HG03378 (cell line): ENCODE measurements at regions not wholly inside any gene's neighbourhood (a gene's known extent, or its start where the extent isn't known, plus 50 kb on each side); places are given as distances from the start of the nearest gene placed in this dataset.

Experiments
- ATAC-seq: cut with Tn5 transposase; IDR thresholded peaks from one replicate; pipeline ENCODE4 v1.9.1; 2021; ENCODE audit warnings: mild to moderate bottlenecking, moderate library complexity; ENCODE audit not compliant: unreplicated experiment

GRCh38 chr6:14674458-14674857 is 556.9 kb downstream of the CD83 start:
- ATAC-seq: no peak

- no peak for ATAC-seq
Measured at GRCh38 chr6:14674867-14675648, 557.5 kb downstream of the CD83 start.

GRCh38 chr6:14676064-14676463 is 558.5 kb downstream of the CD83 start:
- no peak for ATAC-seq

- ATAC-seq: no peak
Measured at GRCh38 chr6:14676977-14677781, 559.6 kb downstream of the CD83 start.

- ATAC-seq: no peak
Measured at GRCh38 chr6:14681699-14682487, 564.0 kb upstream of the JARID2 start.

- ATAC-seq: no peak
Measured at GRCh38 chr6:14682812-14683211, 563.1 kb upstream of the JARID2 start.

GRCh38 chr6:14689639-14690038 is 556.2 kb upstream of the JARID2 start:
- no peak for ATAC-seq

GRCh38 chr6:14690120-14691056 is 555.5 kb upstream of the JARID2 start:
- ATAC-seq: no peak

- no peak for ATAC-seq
Measured at GRCh38 chr6:14692208-14692607, 553.7 kb upstream of the JARID2 start.

GRCh38 chr6:14693301-14694192 is 552.3 kb upstream of the JARID2 start:
- ATAC-seq: no peak

- ATAC-seq: no peak
Measured at GRCh38 chr6:14694308-14694707, 551.6 kb upstream of the JARID2 start.

GRCh38 chr6:14695579-14695978 is 550.3 kb upstream of the JARID2 start:
- ATAC-seq: no peak

GRCh38 chr6:14696367-14696766 is 549.5 kb upstream of the JARID2 start:
- no peak for ATAC-seq

GRCh38 chr6:14697427-14697826 is 548.4 kb upstream of the JARID2 start:
- no peak for ATAC-seq

- ATAC-seq: no peak
Measured at GRCh38 chr6:14699803-14700601, 545.9 kb upstream of the JARID2 start.

GRCh38 chr6:14701946-14702345 is 543.9 kb upstream of the JARID2 start:
- ATAC-seq: no peak

- ATAC-seq: no peak
Measured at GRCh38 chr6:14702678-14703077, 543.2 kb upstream of the JARID2 start.

- no peak for ATAC-seq
Measured at GRCh38 chr6:14703586-14703985, 542.3 kb upstream of the JARID2 start.
